Left ventricle myocardium inferior (tissue), 1 donor: ENCODE measurements at regions not wholly inside any gene's neighbourhood (a gene's known extent, or its start where the extent isn't known, plus 50 kb on each side); places are given as distances from the start of the nearest gene placed in this dataset.

ENCODE experiments used
- DNase-seq: peaks from one replicate; pipeline ENCODE4 v3.0.0-alpha.2; 2020
- H3K27ac ChIP-seq: fragments of 200-600 bp; replicated peaks from 2 replicates; pipeline ENCODE4 v1.8.0; 2021
- H3K27me3 ChIP-seq: fragments of 200-600 bp; 2 replicates; pipeline ENCODE4 v1.8.0; 2021; ENCODE audit warnings: low read depth
- H3K36me3 ChIP-seq: fragments of 200-600 bp; 2 replicates; pipeline ENCODE4 v1.8.0; 2021
- H3K4me1 ChIP-seq: fragments of 200-600 bp; 2 replicates; pipeline ENCODE4 v1.8.0; 2021
- H3K4me3 ChIP-seq: fragments of 200-600 bp; 2 replicates; pipeline ENCODE4 v1.8.0; 2021; ENCODE audit warnings: mild to moderate bottlenecking, moderate library complexity
- H3K9me3 ChIP-seq: fragments of 200-600 bp; replicated peaks from 2 replicates; pipeline ENCODE4 v1.8.0; 2021
- intact Hi-C: fragments of 100-400 bp; cut with micrococcal nuclease; formaldehyde crosslinking; loops from one replicate; pipeline ENCODE4 v1.11.0; 2022
- TF ChIP-seq, protein P1 (sequence below): fragments of 200-600 bp; IDR thresholded peaks from 2 replicates; pipeline ENCODE4 v1.8.0; 2021; ENCODE audit warnings: antibody characterized with exemption, mild to moderate bottlenecking, borderline replicate concordance
- donor health status: DM: no; HTN: yes; CAD: no; lungs with severe emphysema.

DNA sequence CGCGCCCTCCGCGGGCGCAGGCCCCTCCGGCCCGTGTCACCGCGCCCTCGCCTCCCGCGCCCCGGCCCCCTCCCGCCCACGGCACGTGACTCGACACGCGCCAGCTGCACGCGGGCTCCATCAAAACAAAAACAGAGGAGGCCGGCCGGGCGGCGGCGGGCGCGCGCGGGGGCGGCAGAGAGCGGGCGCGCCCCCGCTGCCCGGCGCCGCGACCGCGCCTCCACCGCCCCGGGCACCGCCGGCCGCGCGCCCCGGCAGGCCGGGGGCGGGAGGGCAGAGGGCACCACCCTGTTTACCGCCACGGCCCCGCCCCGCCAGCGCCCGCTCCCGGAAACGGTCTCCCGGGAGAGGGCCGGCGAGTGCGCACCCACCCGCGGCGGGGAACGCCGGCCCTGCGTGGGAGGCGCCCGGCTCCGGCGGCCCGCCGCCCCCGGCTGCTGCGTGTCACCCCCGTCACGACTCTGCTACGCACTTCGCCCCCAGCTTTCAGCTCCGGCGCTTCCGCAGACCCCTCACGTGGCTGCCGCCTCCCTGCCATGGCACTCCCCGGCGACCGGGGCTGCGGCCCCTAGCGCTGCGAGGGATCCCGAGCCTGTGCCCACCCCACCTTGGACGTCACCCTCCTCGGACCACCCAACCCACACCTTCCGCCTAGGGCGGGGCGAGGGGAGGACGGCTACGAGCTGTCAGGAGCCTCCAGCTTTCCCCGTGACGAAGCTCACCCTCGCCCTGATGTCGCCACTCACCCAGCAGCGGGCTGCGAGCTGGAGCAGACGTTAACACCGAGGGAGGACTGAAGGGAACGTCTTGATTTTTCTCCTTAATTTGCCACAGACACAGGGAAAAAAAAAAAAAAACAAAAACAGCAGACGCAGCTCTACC is 221.6 kb upstream of the MKLN1 start:
- DNase-seq: peak; percentile 82
- Histone ChIP-seq H3K36me3 (peaks cover 13% of the 10 kb centered on the region), H3K4me1 (peaks cover 91% of the 10 kb centered on the region), H3K9me3 (no peaks in the 10 kb centered on the region), H3K27ac (peak overlapping the region; percentile 99), H3K27me3 (no peaks in the 10 kb centered on the region), H3K4me3 (peak overlapping the region; percentile 91)
- TF ChIP-seq, protein P1, sequence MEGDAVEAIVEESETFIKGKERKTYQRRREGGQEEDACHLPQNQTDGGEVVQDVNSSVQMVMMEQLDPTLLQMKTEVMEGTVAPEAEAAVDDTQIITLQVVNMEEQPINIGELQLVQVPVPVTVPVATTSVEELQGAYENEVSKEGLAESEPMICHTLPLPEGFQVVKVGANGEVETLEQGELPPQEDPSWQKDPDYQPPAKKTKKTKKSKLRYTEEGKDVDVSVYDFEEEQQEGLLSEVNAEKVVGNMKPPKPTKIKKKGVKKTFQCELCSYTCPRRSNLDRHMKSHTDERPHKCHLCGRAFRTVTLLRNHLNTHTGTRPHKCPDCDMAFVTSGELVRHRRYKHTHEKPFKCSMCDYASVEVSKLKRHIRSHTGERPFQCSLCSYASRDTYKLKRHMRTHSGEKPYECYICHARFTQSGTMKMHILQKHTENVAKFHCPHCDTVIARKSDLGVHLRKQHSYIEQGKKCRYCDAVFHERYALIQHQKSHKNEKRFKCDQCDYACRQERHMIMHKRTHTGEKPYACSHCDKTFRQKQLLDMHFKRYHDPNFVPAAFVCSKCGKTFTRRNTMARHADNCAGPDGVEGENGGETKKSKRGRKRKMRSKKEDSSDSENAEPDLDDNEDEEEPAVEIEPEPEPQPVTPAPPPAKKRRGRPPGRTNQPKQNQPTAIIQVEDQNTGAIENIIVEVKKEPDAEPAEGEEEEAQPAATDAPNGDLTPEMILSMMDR: no peak
- intact Hi-C loops: loop anchor here (10.0 kb wide), 1 partner anchor 199 kb away; no protein-coding TSS in a partner anchor

DNA sequence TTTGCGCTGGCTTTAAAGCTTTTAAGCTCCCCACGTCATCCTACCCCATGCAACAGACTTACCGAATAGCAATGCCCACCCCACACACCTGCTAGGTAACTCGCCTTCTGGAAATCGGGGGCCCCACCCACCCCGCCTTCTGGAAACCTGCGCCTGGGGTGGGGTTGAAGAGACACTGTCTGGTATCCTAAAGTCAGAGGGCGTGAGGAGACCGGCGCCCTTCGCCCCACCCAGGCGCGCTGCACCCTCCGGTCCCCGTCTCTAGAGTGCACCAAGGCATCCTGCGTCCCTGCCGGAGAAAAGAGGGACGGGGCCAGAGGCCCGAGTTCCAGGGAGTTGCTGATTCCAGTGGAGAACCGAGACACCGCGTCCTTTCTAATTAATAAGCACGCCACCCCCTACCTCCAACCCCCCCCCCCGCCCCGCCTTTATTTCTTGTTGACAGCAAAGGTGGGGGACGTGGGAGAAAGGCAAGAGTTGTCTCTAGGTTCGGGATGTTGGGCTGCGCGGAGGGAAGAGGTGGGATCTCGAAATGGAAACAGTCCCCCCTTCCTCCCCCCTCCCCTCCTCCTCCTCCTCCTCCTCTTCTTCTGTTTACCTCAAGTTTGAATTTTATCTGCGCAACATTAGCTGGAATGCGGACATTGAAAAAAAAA is 220.9 kb upstream of the MKLN1 start:
- intact Hi-C loops: loop anchor here (10.0 kb wide), 1 partner anchor 198 kb away; no protein-coding TSS in a partner anchor
- Histone ChIP-seq H3K9me3 (no peaks in the 10 kb centered on the region), H3K27ac (peak overlapping the region; percentile 99), H3K4me3 (peak overlapping the region; percentile 91), H3K27me3 (no peaks in the 10 kb centered on the region), H3K36me3 (peaks cover 12% of the 10 kb centered on the region), H3K4me1 (peaks cover 91% of the 10 kb centered on the region)
- TF ChIP-seq, protein P1: no peak
- DNase-seq: peak; percentile 42

DNA sequence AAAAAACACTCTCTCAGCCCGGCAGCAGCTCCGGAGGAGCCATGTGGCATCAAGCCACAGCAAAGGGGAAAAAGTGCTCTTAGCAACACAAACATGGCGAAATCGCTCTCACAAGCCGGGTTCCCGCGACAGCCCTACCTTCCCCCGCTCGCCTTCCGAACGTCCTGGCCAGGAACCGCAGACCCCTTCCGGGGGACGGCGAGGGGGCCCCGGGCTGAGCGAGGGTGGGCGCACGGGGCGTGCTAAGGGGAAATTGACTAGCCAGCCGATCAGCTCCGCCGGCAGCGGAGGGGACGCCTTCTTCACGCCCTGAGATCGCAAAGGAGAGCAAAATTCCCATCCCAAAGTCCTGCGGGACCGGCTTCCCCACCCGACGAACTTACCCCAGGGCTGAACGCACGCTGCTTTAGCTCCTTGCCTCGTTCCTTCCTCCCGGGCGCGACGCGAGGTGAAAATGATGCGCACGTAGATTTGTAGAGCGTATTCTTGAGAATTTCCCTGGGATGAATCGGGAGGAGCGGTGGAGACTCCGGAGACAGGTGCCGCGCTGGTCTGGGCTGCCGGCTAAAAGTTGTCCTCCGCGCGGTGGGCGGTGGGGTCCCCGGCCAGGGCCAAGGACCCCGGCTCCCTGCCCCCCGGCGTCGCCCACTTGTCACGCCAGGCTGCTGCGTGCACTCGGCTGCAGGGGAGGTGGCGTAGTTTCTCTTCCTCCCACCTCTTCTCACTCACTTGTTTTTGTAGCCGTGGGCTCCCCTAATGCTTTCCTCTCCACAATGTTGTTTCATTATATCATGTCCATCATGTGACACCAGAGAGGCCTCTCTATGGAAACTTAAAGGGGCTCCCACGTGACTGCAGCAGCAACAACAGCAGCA is 220.1 kb upstream of the MKLN1 start:
- Histone ChIP-seq H3K9me3 (no peaks in the 10 kb centered on the region), H3K4me1 (peaks cover 90% of the 10 kb centered on the region), H3K4me3 (peak overlapping the region; percentile 91), H3K27me3 (no peaks in the 10 kb centered on the region), H3K36me3 (peaks cover 5% of the 10 kb centered on the region), H3K27ac (peak overlapping the region; percentile 99)
- intact Hi-C loops: loop anchor here (10.0 kb wide), 1 partner anchor 197 kb away; no protein-coding TSS in a partner anchor
- peak; percentile 64 for DNase-seq
- TF ChIP-seq, protein P1: no peak

DNA sequence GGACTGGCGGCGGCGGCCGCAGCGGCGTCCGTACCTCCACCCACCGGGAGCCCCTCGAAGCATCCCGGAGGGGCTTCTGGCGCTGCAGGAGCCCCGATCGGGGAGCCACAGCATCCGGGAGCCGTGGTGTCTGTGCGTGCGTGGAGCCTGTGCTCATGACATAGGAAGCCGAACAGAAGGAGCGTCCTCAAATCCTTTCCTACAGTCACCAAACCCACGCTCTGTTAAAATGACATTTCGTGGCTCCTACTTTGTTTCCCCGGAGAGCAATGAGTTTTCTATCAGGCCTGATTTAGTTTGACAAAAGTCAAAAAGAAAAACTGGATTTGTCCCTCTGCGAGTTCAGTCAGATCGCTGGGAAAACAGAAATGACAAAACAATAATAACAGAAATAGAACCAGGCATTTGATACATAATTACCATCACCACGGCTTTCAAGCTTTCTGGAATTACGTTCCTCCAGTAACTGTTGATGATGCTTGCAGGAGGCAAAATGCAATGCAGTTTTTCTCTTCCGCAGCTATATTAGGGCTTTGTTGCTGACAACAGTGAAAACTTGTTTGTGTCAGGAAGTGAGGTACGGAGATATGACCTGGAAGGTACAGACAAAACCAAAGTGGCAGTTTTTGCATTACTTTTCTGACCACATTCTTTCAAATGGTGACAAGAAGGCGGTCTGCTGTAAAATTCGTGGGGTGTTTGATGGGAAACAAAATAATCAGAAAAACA is 219.3 kb upstream of the MKLN1 start:
- peaks cover 5% of the 10 kb centered on the region for H3K36me3 ChIP-seq
- H3K4me3 ChIP-seq: peak overlapping the region; percentile 91
- TF ChIP-seq, protein P1: no peak
- H3K9me3 ChIP-seq: no peaks in the 10 kb centered on the region
- peaks cover 82% of the 10 kb centered on the region for H3K4me1 ChIP-seq
- intact Hi-C loops: loop anchor here (10.0 kb wide), 1 partner anchor 196 kb away; no protein-coding TSS in a partner anchor
- H3K27me3 ChIP-seq: no peaks in the 10 kb centered on the region
- H3K27ac ChIP-seq: peak overlapping the region; percentile 99
- DNase-seq: no peak
